Gastrocnemius medialis (tissue), 4 donors: ENCODE measurements at regions not wholly inside any gene's neighbourhood (a gene's known extent, or its start where the extent isn't known, plus 50 kb on each side); places are given as distances from the start of the nearest gene placed in this dataset.

Experiments
- POLR2A ChIP-seq, 2 donors: fragments of 450-650 bp; IDR thresholded peaks; one replicate each; pipeline ENCODE4 v1.6.1; 2017; ENCODE audit warnings: antibody characterized with exemption in 2 of 2, mild to moderate bottlenecking in 2 of 2, moderate library complexity in 2 of 2
- TF ChIP-seq, protein P1 (sequence below), 5 experiments: fragments of 450-650 bp in 3 of 5; fragments of 200-600 bp in 2 of 5; sonication (generic) in 2 of 5; IDR thresholded peaks in 4 of 5; conservative IDR thresholded peaks in 1 of 5; 1 replicate in 4 of 5; 2 replicates in 1 of 5; pipeline ENCODE4 v1.5.1; 2016 to 2019; ENCODE audit warnings: antibody characterized with exemption in 5 of 5, mild to moderate bottlenecking in 3 of 5, moderate library complexity in 3 of 5

DNA sequence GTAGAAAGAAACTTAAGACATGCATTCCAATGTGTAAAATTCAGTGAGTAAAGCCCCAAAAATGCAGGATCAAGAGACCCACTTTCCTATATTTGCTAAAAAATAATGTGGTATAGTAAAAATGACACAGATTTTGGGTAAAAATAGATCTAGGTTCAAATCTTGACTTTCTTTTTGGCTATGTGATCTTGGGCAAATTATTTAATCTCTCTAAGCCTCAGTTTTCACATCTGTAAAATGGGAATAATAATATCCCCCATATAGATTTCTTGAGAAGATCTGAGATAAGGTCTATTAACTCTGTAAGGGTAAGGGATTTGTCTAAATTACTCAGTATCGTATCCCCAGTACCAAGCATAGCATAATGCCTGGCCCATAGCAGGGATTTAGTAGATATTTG is 172.3 kb downstream of the CARTPT start:
- no peak for TF ChIP-seq POLR2A (IDR thresholded peaks at IDR 0.05)
- TF ChIP-seq, protein P1, sequence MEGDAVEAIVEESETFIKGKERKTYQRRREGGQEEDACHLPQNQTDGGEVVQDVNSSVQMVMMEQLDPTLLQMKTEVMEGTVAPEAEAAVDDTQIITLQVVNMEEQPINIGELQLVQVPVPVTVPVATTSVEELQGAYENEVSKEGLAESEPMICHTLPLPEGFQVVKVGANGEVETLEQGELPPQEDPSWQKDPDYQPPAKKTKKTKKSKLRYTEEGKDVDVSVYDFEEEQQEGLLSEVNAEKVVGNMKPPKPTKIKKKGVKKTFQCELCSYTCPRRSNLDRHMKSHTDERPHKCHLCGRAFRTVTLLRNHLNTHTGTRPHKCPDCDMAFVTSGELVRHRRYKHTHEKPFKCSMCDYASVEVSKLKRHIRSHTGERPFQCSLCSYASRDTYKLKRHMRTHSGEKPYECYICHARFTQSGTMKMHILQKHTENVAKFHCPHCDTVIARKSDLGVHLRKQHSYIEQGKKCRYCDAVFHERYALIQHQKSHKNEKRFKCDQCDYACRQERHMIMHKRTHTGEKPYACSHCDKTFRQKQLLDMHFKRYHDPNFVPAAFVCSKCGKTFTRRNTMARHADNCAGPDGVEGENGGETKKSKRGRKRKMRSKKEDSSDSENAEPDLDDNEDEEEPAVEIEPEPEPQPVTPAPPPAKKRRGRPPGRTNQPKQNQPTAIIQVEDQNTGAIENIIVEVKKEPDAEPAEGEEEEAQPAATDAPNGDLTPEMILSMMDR (IDR thresholded peaks at IDR 0.05 in 4 of 5, conservative IDR thresholded peaks at IDR 0.05 in 1 of 5) = no peak
